ENCODE measurements at regions not wholly inside any gene's neighbourhood (a gene's known extent, or its start where the extent isn't known, plus 50 kb on each side); places are given as distances from the start of the nearest gene placed in this dataset.

GRCh38 chr4:43943998-43944397, 504.6 kb downstream of the KCTD8 start:
- DNase-seq (ENCODE audit: low spot score), result no peak
- no peak for ATAC-seq (ENCODE audit: low FRiP score)
- TF ChIP-seq CTCF (IDR thresholded peaks at IDR 0.05), result no peak

- ATAC-seq (ENCODE audit: low FRiP score), result no peak
- DNase-seq (ENCODE audit: low spot score), result no peak
- no peak for TF ChIP-seq CTCF (IDR thresholded peaks at IDR 0.05)
Observed at GRCh38 chr4:43959976-43960375, 488.6 kb downstream of the KCTD8 start.

- TF ChIP-seq CTCF (IDR thresholded peaks at IDR 0.05), result no peak
- no peak for ATAC-seq (ENCODE audit: low FRiP score)
Observed at GRCh38 chr4:43968011-43968410, 480.6 kb downstream of the KCTD8 start.

GRCh38 chr4:43983610-43984009, 465.0 kb downstream of the KCTD8 start:
- DNase-seq (ENCODE audit: low spot score) (no peak), ATAC-seq (ENCODE audit: low FRiP score) (no peak)
- TF ChIP-seq CTCF (IDR thresholded peaks at IDR 0.05), result no peak

More at GRCh38 chr4:43968011-43968410, 480.6 kb downstream of the KCTD8 start:
- no peak for DNase-seq (ENCODE audit: low spot score)

GRCh38 chr4:43987331-43987944, 461.2 kb downstream of the KCTD8 start:
- TF ChIP-seq CTCF (IDR thresholded peaks at IDR 0.05), result no peak
- ATAC-seq (ENCODE audit: low FRiP score) (no peak), DNase-seq (ENCODE audit: low spot score) (no peak)

GRCh38 chr4:43990551-43990950, 458.1 kb downstream of the KCTD8 start:
- TF ChIP-seq CTCF (IDR thresholded peaks at IDR 0.05), result no peak
- DNase-seq (ENCODE audit: low spot score) (no peak), ATAC-seq (ENCODE audit: low FRiP score) (no peak)

- ATAC-seq (ENCODE audit: low FRiP score), result no peak
- TF ChIP-seq CTCF (IDR thresholded peaks at IDR 0.05), result no peak
- no peak for DNase-seq (ENCODE audit: low spot score)
Observed at GRCh38 chr4:43990963-43991362, 457.6 kb downstream of the KCTD8 start.
